K562 (cell line): ENCODE measurements at regions not wholly inside any gene's neighbourhood (a gene's known extent, or its start where the extent isn't known, plus 50 kb on each side); places are given as distances from the start of the nearest gene placed in this dataset.
A peak's percentile ranks its signal among the peaks of the same experiment; 100 is the strongest.

Experiments used
- ATAC-seq: fragments of 200-7000 bp; cut with Tn5 transposase; 3 replicates; pipeline ENCODE4 v1.9.1; 2020; ENCODE audit warnings: moderate library complexity
- BruUV-seq: library from RNA; stranded (reverse); fragments of 400-500 nt; replicated peaks from 2 replicates; lab custom pipeline; 2021; lab: Mats Ljungman, UMichigan
- CTCF ChIA-PET: fragments of 300-600 bp; formaldehyde crosslinking; extraction: SDS; loops from one replicate; lab custom pipeline; 2021; ENCODE audit warnings: low intra/inter-chr PET ratio; lab: Yijun Ruan, JAX
- POLR2A ChIA-PET: fragments of 300-600, 350-650 bp; sonication (Branson Sonifier 250); formaldehyde crosslinking; extraction: SDS; loops from one replicate; lab custom pipeline; 2021; ENCODE audit warnings: antibody characterized with exemption, inconsistent platforms; lab: Yijun Ruan, JAX
- DNase-seq, 4 experiments: peaks; one replicate each; pipeline versions ENCODE4 v3.0.0 to v3.0.0-alpha.2; 2011 to 2018; ENCODE audit warnings: low spot score in 3 of 4, mixed read lengths in 3 of 4; ENCODE audit errors: extremely low read depth in 1 of 4
- FAIRE-seq: peaks from 2 replicates; lab custom pipeline; 2011; peaks lifted over from hg19 to GRCh38; lab: Jason Lieb, UNC
- H2AFZ ChIP-seq: 2 replicates; pipeline ENCODE4 v1.6.0; 2011; ENCODE audit warnings: low read depth, low read length, control low read depth, inconsistent platforms
- H3K27ac ChIP-seq: fragments of 200-600 bp; 3 replicates; pipeline ENCODE4 v1.8.0; 2011; ENCODE audit warnings: low read depth, mild to moderate bottlenecking, control low read depth, inconsistent platforms, low read length, moderate library complexity, mixed read lengths; ENCODE audit errors: extremely low read depth
- H3K27me3 ChIP-seq, 2 experiments: fragments of 300-600 bp in 1 of 2; 2 replicates in 1 of 2; 3 replicates in 1 of 2; pipeline versions ENCODE4 v1.6.0 to v1.8.0; 2011; ENCODE audit warnings: inconsistent platforms in 2 of 2, low read length in 2 of 2, mild to moderate bottlenecking in 1 of 2, mixed read lengths in 1 of 2, moderate library complexity in 1 of 2; ENCODE audit not compliant: control insufficient read depth in 2 of 2, insufficient read depth in 2 of 2
- H3K36me3 ChIP-seq: fragments of 300-600 bp; 3 replicates; pipeline ENCODE4 v1.8.0; 2011; ENCODE audit warnings: mild to moderate bottlenecking, low read length, inconsistent platforms; ENCODE audit not compliant: control insufficient read depth, insufficient read depth
- H3K4me1 ChIP-seq, 2 experiments: fragments of 200-600 bp in 1 of 2; replicated peaks in 1 of 2; 2 replicates in 1 of 2; 3 replicates in 1 of 2; pipeline versions ENCODE4 v1.5.1 to v1.8.0; 2011; ENCODE audit warnings: inconsistent platforms in 2 of 2, low read length in 2 of 2, mild to moderate bottlenecking in 1 of 2, mixed read lengths in 1 of 2, moderate library complexity in 1 of 2; ENCODE audit not compliant: control insufficient read depth in 2 of 2, insufficient read depth in 2 of 2
- H3K4me2 ChIP-seq: 2 replicates; pipeline ENCODE4 v1.6.1; 2011; ENCODE audit warnings: low read length, control low read depth, inconsistent platforms, mixed read lengths; ENCODE audit not compliant: insufficient read depth
- H3K4me3 ChIP-seq: fragments of 200-600 bp; sonication (generic), shearing (Covaris generic); 2 replicates; pipeline ENCODE4 v1.5.1; 2016; ENCODE audit warnings: control low read depth, inconsistent platforms
- H3K79me2 ChIP-seq: fragments of 200-600 bp; 3 replicates; pipeline ENCODE4 v1.8.0; 2011; ENCODE audit warnings: low read length, inconsistent platforms; ENCODE audit not compliant: control insufficient read depth, insufficient read depth
- H3K9ac ChIP-seq, 2 experiments: 2 replicates each; pipeline versions ENCODE4 v1.6.0 to v1.6.1; 2011; ENCODE audit warnings: low read depth in 2 of 2, low read length in 2 of 2, control low read depth in 1 of 2, inconsistent platforms in 1 of 2, mild to moderate bottlenecking in 1 of 2, mixed read lengths in 1 of 2; ENCODE audit not compliant: insufficient read depth in 1 of 2
- H3K9me1 ChIP-seq: one replicate; pipeline ENCODE4 v1.6.0; 2011; ENCODE audit warnings: inconsistent platforms, mild to moderate bottlenecking, low read length, moderate library complexity; ENCODE audit not compliant: control insufficient read depth, insufficient read depth
- H3K9me3 ChIP-seq: replicated peaks from 2 replicates; pipeline ENCODE4 v1.5.1; 2011; ENCODE audit warnings: low read depth, low read length, inconsistent platforms; ENCODE audit not compliant: control insufficient read depth, insufficient read depth
- H4K20me1 ChIP-seq: replicated peaks from 2 replicates; pipeline ENCODE4 v1.6.1; 2011; ENCODE audit warnings: low read length, inconsistent platforms, mixed read lengths; ENCODE audit not compliant: control insufficient read depth, insufficient read depth
- CTBP1 ChIP-seq: fragments of 450-650 bp; IDR thresholded peaks from 2 replicates; pipeline ENCODE4 v1.6.1; 2016; ENCODE audit warnings: borderline replicate concordance
- E2F6 ChIP-seq, 2 experiments: IDR thresholded peaks; 2 replicates each; pipeline ENCODE4 v1.6.1; 2011; ENCODE audit warnings: borderline replicate concordance in 1 of 2, control low read depth in 1 of 2, low read depth in 1 of 2, low read length in 1 of 2, mild to moderate bottlenecking in 1 of 2, mixed read lengths in 1 of 2, moderate library complexity in 1 of 2; ENCODE audit not compliant: insufficient read depth in 1 of 2, insufficient read length in 1 of 2, poor library complexity in 1 of 2, severe bottlenecking in 1 of 2; ENCODE audit errors: extremely low read depth in 1 of 2
- ELF1 ChIP-seq: fragments of 200-800 bp; sonication (Bioruptor generic); IDR thresholded peaks from 2 replicates; pipeline ENCODE4 v1.6.1; 2016; ENCODE audit warnings: missing genetic modification characterization, missing compliant biosample characterization
- MECOM ChIP-seq: fragments of 250-450 bp; sonication (Bioruptor Pico); IDR thresholded peaks from 2 replicates; pipeline ENCODE4 v1.8.0; 2022; ENCODE audit warnings: inconsistent platforms
- POLR2B ChIP-seq: fragments of 450-650 bp; IDR thresholded peaks from 2 replicates; pipeline ENCODE4 v1.6.1; 2018; ENCODE audit warnings: low read depth; ENCODE audit not compliant: partially characterized antibody
- PYGO2 ChIP-seq: fragments of 450-650 bp; IDR thresholded peaks from 2 replicates; pipeline ENCODE4 v1.6.1; 2016; ENCODE audit warnings: mild to moderate bottlenecking, missing genetic modification characterization, moderate library complexity, missing compliant biosample characterization
- RBBP5 ChIP-seq: fragments of 200-600 bp; sonication (generic); IDR thresholded peaks from 2 replicates; pipeline ENCODE4 v1.6.1; 2012; ENCODE audit warnings: borderline replicate concordance, mild to moderate bottlenecking, low read length, control low read depth, inconsistent platforms; ENCODE audit not compliant: insufficient read depth, poor library complexity, severe bottlenecking
- RBFOX2 ChIP-seq: fragments of 200-400 bp; formaldehyde crosslinking; IDR thresholded peaks from 2 replicates; pipeline ENCODE4 v1.6.1; 2017; ENCODE audit warnings: low read depth, mild to moderate bottlenecking, low read length, moderate library complexity
- RBM25 ChIP-seq: fragments of 200-400 bp; formaldehyde crosslinking; IDR thresholded peaks from 2 replicates; pipeline ENCODE4 v1.6.1; 2018; ENCODE audit warnings: low read length, low read depth, moderate library complexity; ENCODE audit not compliant: severe bottlenecking
- SMAD3 ChIP-seq: fragments of 450-650 bp; formaldehyde crosslinking; conservative IDR thresholded peaks from 2 replicates; pipeline ENCODE4 v1.4.0; 2020; ENCODE audit warnings: mild to moderate bottlenecking
- SP1 ChIP-seq: sonication (generic); formaldehyde crosslinking; IDR thresholded peaks from 2 replicates; pipeline ENCODE4 v1.8.1; 2022; ENCODE audit warnings: mild to moderate bottlenecking, missing genetic modification reagents
- STAG1 ChIP-seq: sonication (generic); formaldehyde crosslinking; IDR thresholded peaks from 2 replicates; pipeline ENCODE4 v1.5.0; 2020; ENCODE audit warnings: missing genetic modification reagents, borderline replicate concordance
- TRIM24 ChIP-seq, 2 experiments: fragments of 450-650 bp; IDR thresholded peaks; 2 replicates each; pipeline ENCODE4 v1.6.1; 2016
- WGBS: fragments of 100-300 bp; shearing (Covaris generic); methylation state at CpG from one replicate; pipeline ENCODE4 v1.1.6; 2016; ENCODE audit warnings: low coverage, mixed read lengths; ENCODE audit not compliant: insufficient coverage; ENCODE audit errors: missing lambda C conversion rate; 5-methylcytosine and 5-hydroxymethylcytosine counted together
- in situ Hi-C: fragments of 300-500 bp; cut with MboI; formaldehyde crosslinking; loops from 4 replicates; pipeline ENCODE4 v1.15.0; 2018; ENCODE audit warnings: inconsistent platforms, mixed read lengths
- intact Hi-C: fragments of 100-400 bp; cut with micrococcal nuclease; formaldehyde crosslinking; loops from 2 replicates; pipeline ENCODE4 v1.14.2; 2022
- TF ChIP-seq, protein P1 (sequence below), 2 experiments: fragments of 450-650 bp in 1 of 2; IDR thresholded peaks; 2 replicates each; pipeline ENCODE4 v1.6.1; 2011 to 2017; ENCODE audit warnings: low read depth in 2 of 2, antibody characterized with exemption in 1 of 2, borderline replicate concordance in 1 of 2, low read length in 1 of 2, mild to moderate bottlenecking in 1 of 2, mixed read lengths in 1 of 2; ENCODE audit not compliant: control insufficient read depth in 1 of 2
- TF ChIP-seq, protein P2 (sequence below): fragments of 250-450 bp; sonication (Bioruptor Pico); IDR thresholded peaks from 2 replicates; pipeline ENCODE4 v1.5.0; 2020; ENCODE audit warnings: mild to moderate bottlenecking, borderline replicate concordance

- TF ChIP-seq, protein P1, sequence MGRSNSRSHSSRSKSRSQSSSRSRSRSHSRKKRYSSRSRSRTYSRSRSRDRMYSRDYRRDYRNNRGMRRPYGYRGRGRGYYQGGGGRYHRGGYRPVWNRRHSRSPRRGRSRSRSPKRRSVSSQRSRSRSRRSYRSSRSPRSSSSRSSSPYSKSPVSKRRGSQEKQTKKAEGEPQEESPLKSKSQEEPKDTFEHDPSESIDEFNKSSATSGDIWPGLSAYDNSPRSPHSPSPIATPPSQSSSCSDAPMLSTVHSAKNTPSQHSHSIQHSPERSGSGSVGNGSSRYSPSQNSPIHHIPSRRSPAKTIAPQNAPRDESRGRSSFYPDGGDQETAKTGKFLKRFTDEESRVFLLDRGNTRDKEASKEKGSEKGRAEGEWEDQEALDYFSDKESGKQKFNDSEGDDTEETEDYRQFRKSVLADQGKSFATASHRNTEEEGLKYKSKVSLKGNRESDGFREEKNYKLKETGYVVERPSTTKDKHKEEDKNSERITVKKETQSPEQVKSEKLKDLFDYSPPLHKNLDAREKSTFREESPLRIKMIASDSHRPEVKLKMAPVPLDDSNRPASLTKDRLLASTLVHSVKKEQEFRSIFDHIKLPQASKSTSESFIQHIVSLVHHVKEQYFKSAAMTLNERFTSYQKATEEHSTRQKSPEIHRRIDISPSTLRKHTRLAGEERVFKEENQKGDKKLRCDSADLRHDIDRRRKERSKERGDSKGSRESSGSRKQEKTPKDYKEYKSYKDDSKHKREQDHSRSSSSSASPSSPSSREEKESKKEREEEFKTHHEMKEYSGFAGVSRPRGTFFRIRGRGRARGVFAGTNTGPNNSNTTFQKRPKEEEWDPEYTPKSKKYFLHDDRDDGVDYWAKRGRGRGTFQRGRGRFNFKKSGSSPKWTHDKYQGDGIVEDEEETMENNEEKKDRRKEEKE (IDR thresholded peaks at IDR 0.05; ENCODE audit: borderline replicate concordance in 1 of 2, control insufficient read depth in 1 of 2, low read depth in 2 of 2, low read length in 1 of 2) = no peak
Measured at GRCh38 chr11:11072067-11072466, 214.2 kb upstream of the ZBED5 start (continued).

DNA sequence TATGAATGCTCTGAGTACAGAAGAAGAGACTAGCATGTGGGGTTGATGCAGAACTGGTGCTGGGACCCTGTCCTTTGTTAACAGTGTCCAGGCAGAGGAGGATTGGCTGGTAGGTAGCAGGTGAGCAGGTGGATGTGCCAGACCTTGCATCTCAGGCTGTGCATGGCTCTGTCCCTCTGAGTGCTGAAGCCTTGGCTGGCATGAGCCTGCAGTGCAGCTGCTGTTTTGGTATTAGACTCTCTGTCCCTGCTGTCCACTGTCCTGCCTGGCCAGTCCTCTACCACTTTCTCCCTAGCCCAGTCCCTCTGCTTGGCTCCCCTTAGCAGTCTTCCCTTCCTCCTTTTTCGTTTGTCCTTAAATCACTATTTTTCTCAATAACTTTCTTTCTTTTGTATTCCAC is 213.6 kb upstream of the ZBED5 start:
- BruUV-seq = no TSS peak
- Histone ChIP-seq H3K79me2 (no peaks in the 10 kb centered on the region), H3K27me3 (peaks cover 0 to 35% of the 10 kb centered on the region in 2 experiments; a peak in 3 of 5 replicates), H3K4me3 (no peak overlapping the region), H3K4me1 (no peaks in the 10 kb centered on the region; a peak in 1 of 5 replicates), H3K36me3 (no peaks in the 10 kb centered on the region), H3K4me2 (no peak overlapping the region), H3K27ac (no peak overlapping the region), H3K9me3 (no peaks in the 10 kb centered on the region), H2AFZ (no peak overlapping the region), H3K9me1 (no peaks in the 10 kb centered on the region), H3K9ac (peak overlapping the region in 1 of 2 experiments; percentile 36; a peak in 1 of 4 replicates), H4K20me1 (no peaks in the 10 kb centered on the region)
- DNase-seq = no peak
- intact Hi-C loops (no loop called here), in situ Hi-C loops (no loop called here)
- ATAC-seq = no peak
- ChIA-PET POLR2A (no interaction called here), CTCF (no interaction called here)
- FAIRE-seq = no peak
- WGBS = 0% methylated on average over 1 of the region's 1 CpG
- TF ChIP-seq SMAD3 = no peak
- no peak for TF ChIP-seq STAG1
- TF ChIP-seq POLR2B = no peak
- no peak for TF ChIP-seq RBM25
- no peak for TF ChIP-seq CTBP1
- TF ChIP-seq RBBP5 = no peak
- TF ChIP-seq SP1 (CRISPR knock-in tag) = no peak
- no peak for TF ChIP-seq ELF1 (tag)
- TF ChIP-seq, protein P2, sequence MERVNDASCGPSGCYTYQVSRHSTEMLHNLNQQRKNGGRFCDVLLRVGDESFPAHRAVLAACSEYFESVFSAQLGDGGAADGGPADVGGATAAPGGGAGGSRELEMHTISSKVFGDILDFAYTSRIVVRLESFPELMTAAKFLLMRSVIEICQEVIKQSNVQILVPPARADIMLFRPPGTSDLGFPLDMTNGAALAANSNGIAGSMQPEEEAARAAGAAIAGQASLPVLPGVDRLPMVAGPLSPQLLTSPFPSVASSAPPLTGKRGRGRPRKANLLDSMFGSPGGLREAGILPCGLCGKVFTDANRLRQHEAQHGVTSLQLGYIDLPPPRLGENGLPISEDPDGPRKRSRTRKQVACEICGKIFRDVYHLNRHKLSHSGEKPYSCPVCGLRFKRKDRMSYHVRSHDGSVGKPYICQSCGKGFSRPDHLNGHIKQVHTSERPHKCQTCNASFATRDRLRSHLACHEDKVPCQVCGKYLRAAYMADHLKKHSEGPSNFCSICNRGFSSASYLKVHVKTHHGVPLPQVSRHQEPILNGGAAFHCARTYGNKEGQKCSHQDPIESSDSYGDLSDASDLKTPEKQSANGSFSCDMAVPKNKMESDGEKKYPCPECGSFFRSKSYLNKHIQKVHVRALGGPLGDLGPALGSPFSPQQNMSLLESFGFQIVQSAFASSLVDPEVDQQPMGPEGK (CRISPR knock-in tag) = no peak
- no peak for TF ChIP-seq TRIM24 (IDR thresholded peaks at IDR 0.05)
- no peak for TF ChIP-seq E2F6 (IDR thresholded peaks at IDR 0.05; ENCODE audit: borderline replicate concordance in 1 of 2, extremely low read depth in 1 of 2, insufficient read depth in 1 of 2, insufficient read length in 1 of 2, low read depth in 1 of 2, low read length in 1 of 2, poor library complexity in 1 of 2, severe bottlenecking in 1 of 2)
- no peak for TF ChIP-seq MECOM (CRISPR knock-in tag)
- TF ChIP-seq RBFOX2 = no peak
- TF ChIP-seq PYGO2 (tag) = no peak
